K562 (cell line): ENCODE measurements at regions not wholly inside any gene's neighbourhood (a gene's known extent, or its start where the extent isn't known, plus 50 kb on each side); places are given as distances from the start of the nearest gene placed in this dataset.

Source experiments
- ATAC-seq: fragments of 200-7000 bp; cut with Tn5 transposase; 3 replicates; pipeline ENCODE4 v1.9.1; 2020; ENCODE audit warnings: moderate library complexity
- BruUV-seq: library from RNA; stranded (reverse); fragments of 400-500 nt; replicated peaks from 2 replicates; lab custom pipeline; 2021; lab: Mats Ljungman, UMichigan
- CTCF ChIA-PET: fragments of 300-600 bp; formaldehyde crosslinking; extraction: SDS; loops from one replicate; lab custom pipeline; 2021; ENCODE audit warnings: low intra/inter-chr PET ratio; lab: Yijun Ruan, JAX
- POLR2A ChIA-PET: fragments of 300-600, 350-650 bp; sonication (Branson Sonifier 250); formaldehyde crosslinking; extraction: SDS; loops from one replicate; lab custom pipeline; 2021; ENCODE audit warnings: antibody characterized with exemption, inconsistent platforms; lab: Yijun Ruan, JAX
- DNase-seq, 4 experiments: peaks; one replicate each; pipeline versions ENCODE4 v3.0.0 to v3.0.0-alpha.2; 2011 to 2018; ENCODE audit warnings: low spot score in 3 of 4, mixed read lengths in 3 of 4; ENCODE audit errors: extremely low read depth in 1 of 4
- FAIRE-seq: peaks from 2 replicates; lab custom pipeline; 2011; peaks lifted over from hg19 to GRCh38; lab: Jason Lieb, UNC
- H2AFZ ChIP-seq: 2 replicates; pipeline ENCODE4 v1.6.0; 2011; ENCODE audit warnings: low read depth, low read length, control low read depth, inconsistent platforms
- H3K27ac ChIP-seq: fragments of 200-600 bp; 3 replicates; pipeline ENCODE4 v1.8.0; 2011; ENCODE audit warnings: low read depth, mild to moderate bottlenecking, control low read depth, inconsistent platforms, low read length, moderate library complexity, mixed read lengths; ENCODE audit errors: extremely low read depth
- H3K27me3 ChIP-seq, 2 experiments: fragments of 300-600 bp in 1 of 2; 2 replicates in 1 of 2; 3 replicates in 1 of 2; pipeline versions ENCODE4 v1.6.0 to v1.8.0; 2011; ENCODE audit warnings: inconsistent platforms in 2 of 2, low read length in 2 of 2, mild to moderate bottlenecking in 1 of 2, mixed read lengths in 1 of 2, moderate library complexity in 1 of 2; ENCODE audit not compliant: control insufficient read depth in 2 of 2, insufficient read depth in 2 of 2
- H3K36me3 ChIP-seq: fragments of 300-600 bp; 3 replicates; pipeline ENCODE4 v1.8.0; 2011; ENCODE audit warnings: mild to moderate bottlenecking, low read length, inconsistent platforms; ENCODE audit not compliant: control insufficient read depth, insufficient read depth
- H3K4me1 ChIP-seq, 2 experiments: fragments of 200-600 bp in 1 of 2; replicated peaks in 1 of 2; 2 replicates in 1 of 2; 3 replicates in 1 of 2; pipeline versions ENCODE4 v1.5.1 to v1.8.0; 2011; ENCODE audit warnings: inconsistent platforms in 2 of 2, low read length in 2 of 2, mild to moderate bottlenecking in 1 of 2, mixed read lengths in 1 of 2, moderate library complexity in 1 of 2; ENCODE audit not compliant: control insufficient read depth in 2 of 2, insufficient read depth in 2 of 2
- H3K4me2 ChIP-seq: 2 replicates; pipeline ENCODE4 v1.6.1; 2011; ENCODE audit warnings: low read length, control low read depth, inconsistent platforms, mixed read lengths; ENCODE audit not compliant: insufficient read depth
- H3K4me3 ChIP-seq: fragments of 200-600 bp; sonication (generic), shearing (Covaris generic); 2 replicates; pipeline ENCODE4 v1.5.1; 2016; ENCODE audit warnings: control low read depth, inconsistent platforms
- H3K79me2 ChIP-seq: fragments of 200-600 bp; 3 replicates; pipeline ENCODE4 v1.8.0; 2011; ENCODE audit warnings: low read length, inconsistent platforms; ENCODE audit not compliant: control insufficient read depth, insufficient read depth
- H3K9ac ChIP-seq, 2 experiments: 2 replicates each; pipeline versions ENCODE4 v1.6.0 to v1.6.1; 2011; ENCODE audit warnings: low read depth in 2 of 2, low read length in 2 of 2, control low read depth in 1 of 2, inconsistent platforms in 1 of 2, mild to moderate bottlenecking in 1 of 2, mixed read lengths in 1 of 2; ENCODE audit not compliant: insufficient read depth in 1 of 2
- H3K9me1 ChIP-seq: one replicate; pipeline ENCODE4 v1.6.0; 2011; ENCODE audit warnings: inconsistent platforms, mild to moderate bottlenecking, low read length, moderate library complexity; ENCODE audit not compliant: control insufficient read depth, insufficient read depth
- H3K9me3 ChIP-seq: replicated peaks from 2 replicates; pipeline ENCODE4 v1.5.1; 2011; ENCODE audit warnings: low read depth, low read length, inconsistent platforms; ENCODE audit not compliant: control insufficient read depth, insufficient read depth
- H4K20me1 ChIP-seq: replicated peaks from 2 replicates; pipeline ENCODE4 v1.6.1; 2011; ENCODE audit warnings: low read length, inconsistent platforms, mixed read lengths; ENCODE audit not compliant: control insufficient read depth, insufficient read depth
- EHMT2 ChIP-seq: fragments of 450-650 bp; IDR thresholded peaks from 2 replicates; pipeline ENCODE4 v1.6.1; 2018; ENCODE audit warnings: antibody characterized with exemption
- HEY1 ChIP-seq: fragments of 250-450 bp; sonication (Bioruptor Pico); IDR thresholded peaks from 2 replicates; pipeline ENCODE4 v1.5.0; 2020; ENCODE audit warnings: mild to moderate bottlenecking, moderate library complexity, borderline replicate concordance
- KLF6 ChIP-seq: fragments of 250-450 bp; sonication (Bioruptor Pico); IDR thresholded peaks from 2 replicates; pipeline ENCODE4 v1.4.0; 2020; ENCODE audit warnings: mild to moderate bottlenecking, moderate library complexity, borderline replicate concordance
- SAP30 ChIP-seq: fragments of 200-600 bp; sonication (generic); IDR thresholded peaks from 2 replicates; pipeline ENCODE4 v1.6.1; 2012; ENCODE audit warnings: borderline replicate concordance, low read depth, mild to moderate bottlenecking, moderate library complexity, low read length, control low read depth, inconsistent platforms; ENCODE audit not compliant: insufficient read depth, poor library complexity, severe bottlenecking
- WGBS: fragments of 100-300 bp; shearing (Covaris generic); methylation state at CpG from one replicate; pipeline ENCODE4 v1.1.6; 2016; ENCODE audit warnings: low coverage, mixed read lengths; ENCODE audit not compliant: insufficient coverage; ENCODE audit errors: missing lambda C conversion rate; 5-methylcytosine and 5-hydroxymethylcytosine counted together
- in situ Hi-C: fragments of 300-500 bp; cut with MboI; formaldehyde crosslinking; loops from 4 replicates; pipeline ENCODE4 v1.15.0; 2018; ENCODE audit warnings: inconsistent platforms, mixed read lengths
- intact Hi-C: fragments of 100-400 bp; cut with micrococcal nuclease; formaldehyde crosslinking; loops from 2 replicates; pipeline ENCODE4 v1.14.2; 2022
- TF ChIP-seq, protein P1 (sequence below): IDR thresholded peaks from 2 replicates; pipeline ENCODE4 v1.6.1; 2011; ENCODE audit warnings: borderline replicate concordance, low read depth, mild to moderate bottlenecking, moderate library complexity, low read length; ENCODE audit not compliant: insufficient read depth, poor library complexity, severe bottlenecking
- TF ChIP-seq, protein P2 (sequence below): fragments of 450-650 bp; formaldehyde crosslinking; conservative IDR thresholded peaks from 2 replicates; pipeline ENCODE4 v1.4.0; 2022; ENCODE audit warnings: mild to moderate bottlenecking, missing genetic modification characterization
- TF ChIP-seq, protein P3 (sequence below), 2 experiments: IDR thresholded peaks; 2 replicates each; pipeline ENCODE4 v1.6.1; 2012; ENCODE audit warnings: improper control_type of control experiment in 2 of 2, low read depth in 2 of 2, low read length in 2 of 2, borderline replicate concordance in 1 of 2

DNA sequence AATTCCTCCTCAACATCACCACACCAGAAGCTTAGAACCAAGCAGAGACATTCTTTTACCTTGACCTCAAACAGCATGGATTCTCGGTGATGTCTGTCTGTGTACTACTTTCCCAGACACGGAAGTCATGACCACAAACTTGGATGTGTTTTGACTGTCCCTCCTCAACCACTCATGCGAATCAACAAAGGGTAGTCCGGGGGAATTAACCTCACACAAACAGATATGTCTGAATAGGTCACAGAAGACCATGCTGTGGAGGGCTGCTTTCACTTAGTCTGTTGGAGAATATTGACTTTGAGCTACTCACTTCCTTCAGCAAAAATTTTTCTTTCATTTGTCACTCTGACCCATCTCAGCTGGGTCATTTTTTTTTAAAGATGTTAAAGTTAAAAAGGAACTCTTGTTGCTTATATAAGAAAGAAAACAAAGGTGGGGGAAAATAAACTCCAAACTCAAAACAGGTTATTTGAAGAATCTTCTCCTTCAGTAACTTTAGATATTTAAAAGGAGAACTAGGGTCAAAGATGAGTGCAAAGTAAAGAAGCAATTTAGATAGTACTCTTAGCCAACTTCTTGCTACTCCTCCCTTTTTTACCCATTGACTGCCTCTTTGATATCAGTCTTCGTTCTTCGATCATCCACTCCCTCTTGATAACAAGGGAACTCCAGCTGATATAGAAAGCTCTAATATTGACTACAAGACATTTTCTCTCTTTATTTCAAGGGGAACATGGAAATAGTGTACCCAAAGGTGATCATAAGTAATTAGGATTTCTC, 343.4 kb upstream of the CDH6 start:
- Histone ChIP-seq H3K4me3 (no peak overlapping the region), H3K4me2 (no peak overlapping the region), H3K36me3 (no peaks in the 10 kb centered on the region), H3K9me3 (no peaks in the 10 kb centered on the region)
- ATAC-seq: no peak
- DNase-seq: no peak
- BruUV-seq: no TSS peak
- TF ChIP-seq HEY1 (CRISPR knock-in tag) (no peak), EHMT2 (no peak), SAP30 (no peak), KLF6 (CRISPR knock-in tag) (no peak)
- TF ChIP-seq, protein P1, sequence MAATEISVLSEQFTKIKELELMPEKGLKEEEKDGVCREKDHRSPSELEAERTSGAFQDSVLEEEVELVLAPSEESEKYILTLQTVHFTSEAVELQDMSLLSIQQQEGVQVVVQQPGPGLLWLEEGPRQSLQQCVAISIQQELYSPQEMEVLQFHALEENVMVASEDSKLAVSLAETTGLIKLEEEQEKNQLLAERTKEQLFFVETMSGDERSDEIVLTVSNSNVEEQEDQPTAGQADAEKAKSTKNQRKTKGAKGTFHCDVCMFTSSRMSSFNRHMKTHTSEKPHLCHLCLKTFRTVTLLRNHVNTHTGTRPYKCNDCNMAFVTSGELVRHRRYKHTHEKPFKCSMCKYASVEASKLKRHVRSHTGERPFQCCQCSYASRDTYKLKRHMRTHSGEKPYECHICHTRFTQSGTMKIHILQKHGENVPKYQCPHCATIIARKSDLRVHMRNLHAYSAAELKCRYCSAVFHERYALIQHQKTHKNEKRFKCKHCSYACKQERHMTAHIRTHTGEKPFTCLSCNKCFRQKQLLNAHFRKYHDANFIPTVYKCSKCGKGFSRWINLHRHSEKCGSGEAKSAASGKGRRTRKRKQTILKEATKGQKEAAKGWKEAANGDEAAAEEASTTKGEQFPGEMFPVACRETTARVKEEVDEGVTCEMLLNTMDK: no peak
- TF ChIP-seq, protein P2, sequence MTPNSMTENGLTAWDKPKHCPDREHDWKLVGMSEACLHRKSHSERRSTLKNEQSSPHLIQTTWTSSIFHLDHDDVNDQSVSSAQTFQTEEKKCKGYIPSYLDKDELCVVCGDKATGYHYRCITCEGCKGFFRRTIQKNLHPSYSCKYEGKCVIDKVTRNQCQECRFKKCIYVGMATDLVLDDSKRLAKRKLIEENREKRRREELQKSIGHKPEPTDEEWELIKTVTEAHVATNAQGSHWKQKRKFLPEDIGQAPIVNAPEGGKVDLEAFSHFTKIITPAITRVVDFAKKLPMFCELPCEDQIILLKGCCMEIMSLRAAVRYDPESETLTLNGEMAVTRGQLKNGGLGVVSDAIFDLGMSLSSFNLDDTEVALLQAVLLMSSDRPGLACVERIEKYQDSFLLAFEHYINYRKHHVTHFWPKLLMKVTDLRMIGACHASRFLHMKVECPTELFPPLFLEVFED: no peak
- TF ChIP-seq, protein P3, sequence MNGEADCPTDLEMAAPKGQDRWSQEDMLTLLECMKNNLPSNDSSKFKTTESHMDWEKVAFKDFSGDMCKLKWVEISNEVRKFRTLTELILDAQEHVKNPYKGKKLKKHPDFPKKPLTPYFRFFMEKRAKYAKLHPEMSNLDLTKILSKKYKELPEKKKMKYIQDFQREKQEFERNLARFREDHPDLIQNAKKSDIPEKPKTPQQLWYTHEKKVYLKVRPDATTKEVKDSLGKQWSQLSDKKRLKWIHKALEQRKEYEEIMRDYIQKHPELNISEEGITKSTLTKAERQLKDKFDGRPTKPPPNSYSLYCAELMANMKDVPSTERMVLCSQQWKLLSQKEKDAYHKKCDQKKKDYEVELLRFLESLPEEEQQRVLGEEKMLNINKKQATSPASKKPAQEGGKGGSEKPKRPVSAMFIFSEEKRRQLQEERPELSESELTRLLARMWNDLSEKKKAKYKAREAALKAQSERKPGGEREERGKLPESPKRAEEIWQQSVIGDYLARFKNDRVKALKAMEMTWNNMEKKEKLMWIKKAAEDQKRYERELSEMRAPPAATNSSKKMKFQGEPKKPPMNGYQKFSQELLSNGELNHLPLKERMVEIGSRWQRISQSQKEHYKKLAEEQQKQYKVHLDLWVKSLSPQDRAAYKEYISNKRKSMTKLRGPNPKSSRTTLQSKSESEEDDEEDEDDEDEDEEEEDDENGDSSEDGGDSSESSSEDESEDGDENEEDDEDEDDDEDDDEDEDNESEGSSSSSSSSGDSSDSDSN (IDR thresholded peaks at IDR 0.05; ENCODE audit: borderline replicate concordance in 1 of 2, low read depth in 2 of 2, low read length in 2 of 2): no peak
- TF ChIP-seq, all 486 proteins: peak for 0
- Histone ChIP-seq H3K27ac (no peak overlapping the region), H4K20me1 (no peaks in the 10 kb centered on the region), H3K4me1 (no peaks in the 10 kb centered on the region), H3K27me3 (no peaks in the 10 kb centered on the region), H3K9ac (no peak overlapping the region), H3K79me2 (no peaks in the 10 kb centered on the region), H2AFZ (no peak overlapping the region), H3K9me1 (no peaks in the 10 kb centered on the region)
- POLR2A ChIA-PET: no interaction called here
- no peak for FAIRE-seq
- WGBS: under 1% methylated on average over 6 of the region's 6 CpGs
- CTCF ChIA-PET: no interaction called here
- intact Hi-C loops (no loop called here), in situ Hi-C loops (no loop called here)
